ENCODE measurements at regions not wholly inside any gene's neighbourhood (a gene's known extent, or its start where the extent isn't known, plus 50 kb on each side); places are given as distances from the start of the nearest gene placed in this dataset.
"Not testable (repeated sequence)": the region's sequence is repeated elsewhere in the genome, so short reads cannot be mapped to it uniquely, and the experiment has no call there.

DNA sequence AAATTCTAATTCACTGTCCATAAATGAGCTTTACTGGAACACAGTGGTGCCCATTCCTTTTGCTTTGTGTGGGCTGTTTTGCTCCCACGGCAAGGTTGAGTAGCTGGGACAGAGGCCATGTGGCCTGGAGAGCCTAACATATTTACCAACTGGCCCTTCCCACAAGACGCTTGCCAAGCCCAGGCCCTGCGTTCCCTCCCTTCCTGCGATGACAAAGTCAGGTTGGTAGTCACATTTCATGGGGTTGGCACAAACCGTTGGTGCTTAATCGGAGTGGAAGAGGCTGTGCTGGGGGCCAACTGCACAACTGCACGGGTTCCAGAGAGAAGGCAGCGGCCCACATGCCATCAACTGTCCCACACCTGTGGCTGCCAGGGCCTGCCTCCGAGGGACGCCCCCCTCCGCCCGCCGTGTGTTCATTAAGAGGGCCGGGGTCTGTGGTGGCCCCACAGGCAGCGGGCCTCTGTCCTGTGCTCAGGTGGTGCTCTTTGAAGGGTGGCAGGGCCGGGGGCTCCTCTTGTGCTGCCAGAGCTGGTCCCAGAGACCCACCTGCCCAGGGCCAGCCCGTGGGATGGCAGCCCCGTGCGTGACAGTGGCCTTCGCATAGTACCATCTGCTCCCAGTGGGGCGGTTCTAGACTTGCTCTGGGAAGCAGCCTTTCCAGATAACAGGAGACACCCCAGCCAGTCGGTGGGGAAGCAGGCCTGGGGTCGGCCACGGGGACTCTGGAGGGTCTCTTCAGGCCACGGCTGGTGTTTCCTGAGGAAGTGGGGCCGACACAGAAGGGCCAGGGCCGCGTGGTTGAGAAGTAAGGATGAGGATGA, 81.5 kb upstream of the CLDN5 start:
- Histone ChIP-seq H3K4me2 (ENCODE audit: low read length) (no peak overlapping the region), H3K27ac (no peak overlapping the region), H3K27me3 (ENCODE audit: control insufficient read depth, insufficient read depth, low read length) (no peaks in the 10 kb centered on the region), H3K9ac (no peak overlapping the region), H2AFZ (no peak overlapping the region), H3K79me2 (no peaks in the 10 kb centered on the region), H3K36me3 (ENCODE audit: control insufficient read depth, insufficient read depth, low read length) (no peaks in the 10 kb centered on the region), H3K4me3 (ENCODE audit: low read depth, low read length) (no peak overlapping the region), H3K4me1 (peaks cover 3% of the 10 kb centered on the region), H3K9me3 (ENCODE audit: control insufficient read depth, low read length) (no peaks in the 10 kb centered on the region)
- TF ChIP-seq CTCF (IDR thresholded peaks at IDR 0.05) = no peak

DNA sequence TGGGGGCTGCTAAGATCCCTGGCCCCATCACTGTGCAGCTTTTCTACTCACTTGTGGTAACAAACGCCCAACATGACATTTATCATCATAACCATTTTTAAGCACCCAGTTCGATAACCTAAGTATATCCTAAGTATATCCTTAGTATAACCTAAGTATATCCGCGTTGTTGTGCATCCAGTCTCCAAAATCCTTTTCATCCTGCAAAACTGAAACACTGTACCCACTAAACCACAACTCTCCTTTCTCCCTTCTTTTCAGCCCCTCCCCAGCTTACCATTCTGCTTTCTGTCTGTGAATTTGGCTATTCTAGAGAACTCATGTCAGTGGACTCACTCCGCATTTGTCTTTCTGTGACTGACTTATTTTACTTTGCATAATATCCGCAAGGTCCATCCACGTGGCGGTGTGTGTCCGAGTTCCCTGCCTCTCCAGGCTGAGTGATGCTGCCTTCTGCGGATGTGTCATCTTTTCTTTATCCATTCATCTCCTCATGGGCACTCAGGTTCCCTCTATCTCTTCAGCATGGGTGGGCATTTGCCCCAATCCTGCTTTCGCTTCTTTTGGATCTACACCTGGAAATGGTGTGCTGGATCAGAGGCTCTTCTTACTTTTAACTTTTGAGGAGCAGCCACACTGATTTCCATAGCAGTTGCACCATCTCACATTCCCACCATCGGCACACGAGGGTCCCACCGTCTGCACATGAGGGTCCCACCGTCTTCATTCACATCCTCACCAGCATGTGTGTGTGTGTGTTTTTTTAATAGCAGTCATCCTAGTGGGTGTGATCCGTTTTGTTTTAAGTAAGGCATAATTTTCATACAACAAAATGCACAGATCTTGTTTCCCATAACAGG, 82.4 kb upstream of the CLDN5 start:
- Histone ChIP-seq H3K4me3 (ENCODE audit: low read depth, low read length) (no peak overlapping the region), H3K27ac (no peak overlapping the region), H3K9me3 (ENCODE audit: control insufficient read depth, low read length) (no peaks in the 10 kb centered on the region), H3K4me2 (ENCODE audit: low read length) (no peak overlapping the region), H3K4me1 (peaks cover 3% of the 10 kb centered on the region), H3K27me3 (ENCODE audit: control insufficient read depth, insufficient read depth, low read length) (no peaks in the 10 kb centered on the region), H3K36me3 (ENCODE audit: control insufficient read depth, insufficient read depth, low read length) (no peaks in the 10 kb centered on the region), H3K79me2 (no peaks in the 10 kb centered on the region), H2AFZ (peak overlapping the region; percentile 51), H3K9ac (no peak overlapping the region)
- no peak for TF ChIP-seq CTCF (IDR thresholded peaks at IDR 0.05)

- Histone ChIP-seq H3K79me2 (no peaks in the 10 kb centered on the region), H2AFZ (peak overlapping the region; percentile 51), H3K9ac (no peak overlapping the region), H3K4me3 (ENCODE audit: low read depth, low read length) (no peak overlapping the region), H3K4me2 (ENCODE audit: low read length) (no peak overlapping the region), H3K4me1 (peaks cover 3% of the 10 kb centered on the region), H3K36me3 (ENCODE audit: control insufficient read depth, insufficient read depth, low read length) (no peaks in the 10 kb centered on the region), H3K27me3 (ENCODE audit: control insufficient read depth, insufficient read depth, low read length) (no peaks in the 10 kb centered on the region), H3K9me3 (ENCODE audit: control insufficient read depth, low read length) (no peaks in the 10 kb centered on the region), H3K27ac (peak overlapping the region; percentile 32)
- TF ChIP-seq CTCF (IDR thresholded peaks at IDR 0.05) = no peak
These were observed 83.2 kb upstream of the CLDN5 start for GRCh38 chr22:19607192-19608002.

DNA sequence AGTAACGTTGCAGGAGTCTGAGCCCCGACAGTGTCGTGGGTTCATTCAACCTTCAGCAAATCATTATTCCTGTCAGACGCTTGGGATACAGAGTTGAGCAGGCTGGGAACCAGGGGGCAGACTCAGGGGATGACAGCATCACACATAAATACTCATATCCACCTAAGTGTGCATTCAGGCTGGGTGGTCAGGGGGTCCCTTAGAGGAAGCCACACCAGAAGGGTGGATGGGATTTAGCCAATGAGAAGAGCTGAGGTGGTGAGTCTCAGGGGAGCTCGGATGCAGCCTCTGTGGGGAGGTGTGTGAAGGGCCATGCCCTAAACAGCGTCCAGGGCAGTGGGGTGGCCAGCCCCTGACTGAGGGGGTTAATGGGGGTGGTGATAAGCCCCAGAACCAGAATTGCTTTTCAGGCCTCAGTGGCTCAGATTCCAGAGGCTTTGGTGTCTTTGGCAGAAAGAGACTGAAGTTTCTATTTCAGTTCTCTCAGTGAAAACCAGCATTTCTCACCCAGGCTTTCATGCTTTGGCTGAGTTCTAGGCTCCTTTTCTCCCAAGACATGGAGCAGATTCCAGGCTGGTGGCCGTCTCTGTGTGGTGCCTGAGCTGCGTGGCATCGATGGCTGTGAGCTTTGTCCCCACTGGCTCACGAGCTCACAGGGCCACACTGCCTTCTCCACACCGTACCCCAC, 83.9 kb upstream of the CLDN5 start:
- Histone ChIP-seq H2AFZ (peak overlapping the region; percentile 51), H3K79me2 (no peaks in the 10 kb centered on the region), H3K4me2 (ENCODE audit: low read length) (no peak overlapping the region), H3K4me3 (ENCODE audit: low read depth, low read length) (no peak overlapping the region), H3K36me3 (ENCODE audit: control insufficient read depth, insufficient read depth, low read length) (no peaks in the 10 kb centered on the region), H3K9me3 (ENCODE audit: control insufficient read depth, low read length) (no peaks in the 10 kb centered on the region), H3K27ac (peak overlapping the region; percentile 32), H3K9ac (no peak overlapping the region), H3K4me1 (peaks cover 3% of the 10 kb centered on the region), H3K27me3 (ENCODE audit: control insufficient read depth, insufficient read depth, low read length) (no peaks in the 10 kb centered on the region)
- no peak for TF ChIP-seq CTCF (IDR thresholded peaks at IDR 0.05)

DNA sequence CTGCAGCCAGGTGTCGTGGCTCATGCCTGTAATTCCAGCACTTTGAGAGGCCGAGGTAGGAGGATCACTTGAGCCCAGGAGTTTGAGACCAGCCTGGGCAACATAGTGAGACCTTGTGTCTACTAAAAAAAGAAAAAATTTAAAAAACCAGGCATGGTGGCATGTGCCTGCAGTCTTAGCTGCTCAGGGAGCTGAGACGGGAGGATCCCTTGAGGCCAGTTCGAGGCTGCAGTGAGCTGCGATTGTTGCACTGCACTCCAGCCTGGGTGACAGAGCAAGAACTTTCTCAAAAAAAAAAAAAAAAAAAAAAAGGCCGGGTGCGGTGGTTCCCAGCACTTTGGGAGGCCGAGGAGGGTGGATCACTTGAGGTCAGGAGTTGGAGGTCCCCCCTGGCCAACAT, 85.5 kb upstream of the CLDN5 start:
- H3K9ac ChIP-seq; H3K36me3 ChIP-seq (ENCODE audit: control insufficient read depth, insufficient read depth, low read length); H3K9me3 ChIP-seq (ENCODE audit: control insufficient read depth, low read length); H3K4me2 ChIP-seq (ENCODE audit: low read length); H3K4me1 ChIP-seq; H2AFZ ChIP-seq; H3K4me3 ChIP-seq (ENCODE audit: low read depth, low read length); H3K79me2 ChIP-seq; H3K27ac ChIP-seq; H3K27me3 ChIP-seq (ENCODE audit: control insufficient read depth, insufficient read depth, low read length): not testable (repeated sequence)

Measured in parathyroid adenoma (tissue), 2 donors.